PC-9 (cell line): ENCODE measurements at regions not wholly inside any gene's neighbourhood (a gene's known extent, or its start where the extent isn't known, plus 50 kb on each side); places are given as distances from the start of the nearest gene placed in this dataset.

Experiments
- BruUV-seq: library from RNA; stranded (reverse); fragments of 400-500 nt; replicated peaks from 2 replicates; lab custom pipeline; 2021; lab: Mats Ljungman, UMichigan
- CTCF ChIA-PET: fragments of 300-600 bp; sonication (Branson Sonifier 250); formaldehyde crosslinking; loops from one replicate; lab custom pipeline; 2022; ENCODE audit warnings: antibody characterized with exemption; lab: Charles Lee
- POLR2A ChIA-PET: fragments of 300-600 bp; sonication (Branson Sonifier 250); formaldehyde crosslinking; loops from one replicate; lab custom pipeline; 2022; ENCODE audit warnings: antibody characterized with exemption; ENCODE audit not compliant: unreplicated experiment; lab: Charles Lee
- DNase-seq, 2 experiments: peaks; one replicate each; pipeline versions ENCODE4 v3.0.0 to v3.0.0-alpha.2; 2015 to 2022; ENCODE audit warnings: mixed read lengths in 1 of 2
- H2AFZ ChIP-seq: fragments of 200-600 bp; sonication (generic); 2 replicates; pipeline ENCODE4 v1.8.1; 2017; ENCODE audit warnings: antibody characterized with exemption
- H3F3A ChIP-seq: fragments of 200-600 bp; sonication (generic); 2 replicates; pipeline ENCODE4 v1.8.1; 2017; ENCODE audit warnings: antibody characterized with exemption, mild to moderate bottlenecking, low read depth; ENCODE audit not compliant: insufficient read depth
- H3K27ac ChIP-seq: fragments of 200-600 bp; sonication (generic); 2 replicates; pipeline ENCODE4 v1.6.1; 2016; ENCODE audit warnings: mixed run types
- H3K27me3 ChIP-seq: fragments of 200-600 bp; sonication (generic); 2 replicates; pipeline ENCODE4 v1.6.1; 2016; ENCODE audit warnings: low read depth, mixed run types; ENCODE audit not compliant: insufficient read depth
- H3K36me3 ChIP-seq: fragments of 200-600 bp; sonication (generic); 2 replicates; pipeline ENCODE4 v1.6.1; 2016; ENCODE audit warnings: low read depth, mixed run types
- H3K4me1 ChIP-seq: fragments of 200-600 bp; sonication (generic); replicated peaks from 2 replicates; pipeline ENCODE4 v1.6.1; 2016; ENCODE audit warnings: mixed run types; ENCODE audit not compliant: insufficient read depth
- H3K4me2 ChIP-seq: fragments of 200-600 bp; sonication (generic); 2 replicates; pipeline ENCODE4 v1.6.1; 2017; ENCODE audit warnings: mixed run types
- H3K4me3 ChIP-seq: fragments of 200-600 bp; sonication (generic); 2 replicates; pipeline ENCODE4 v1.6.1; 2016; ENCODE audit warnings: mixed run types
- H3K79me2 ChIP-seq: fragments of 200-600 bp; sonication (generic); 2 replicates; pipeline ENCODE4 v1.6.1; 2017; ENCODE audit warnings: low read depth, mixed run types
- H3K9me2 ChIP-seq: fragments of 200-600 bp; sonication (generic); 2 replicates; pipeline ENCODE4 v1.8.1; 2017; ENCODE audit warnings: mild to moderate bottlenecking; ENCODE audit not compliant: insufficient read depth
- H3K9me3 ChIP-seq: fragments of 200-600 bp; sonication (generic); 2 replicates; pipeline ENCODE4 v1.8.1; 2016; ENCODE audit warnings: low read depth; ENCODE audit not compliant: insufficient read depth
- H4K20me1 ChIP-seq: fragments of 200-600 bp; sonication (generic); 2 replicates; pipeline ENCODE4 v1.8.1; 2017; ENCODE audit not compliant: insufficient read depth
- EZH2 ChIP-seq: fragments of 200-600 bp; sonication (generic); IDR thresholded peaks from 2 replicates; pipeline ENCODE4 v1.8.0; 2017; ENCODE audit warnings: antibody characterized with exemption, low read depth
- intact Hi-C: fragments of 100-400 bp; cut with micrococcal nuclease; formaldehyde crosslinking; loops from one replicate; pipeline ENCODE4 v1.10.0; 2022; ENCODE audit not compliant: unreplicated experiment
- TF ChIP-seq, protein P1 (sequence below): fragments of 200-600 bp; sonication (generic); conservative IDR thresholded peaks from 2 replicates; pipeline ENCODE4 v1.6.1; 2017; ENCODE audit warnings: mixed run types, antibody characterized with exemption, mild to moderate bottlenecking, moderate library complexity

DNA sequence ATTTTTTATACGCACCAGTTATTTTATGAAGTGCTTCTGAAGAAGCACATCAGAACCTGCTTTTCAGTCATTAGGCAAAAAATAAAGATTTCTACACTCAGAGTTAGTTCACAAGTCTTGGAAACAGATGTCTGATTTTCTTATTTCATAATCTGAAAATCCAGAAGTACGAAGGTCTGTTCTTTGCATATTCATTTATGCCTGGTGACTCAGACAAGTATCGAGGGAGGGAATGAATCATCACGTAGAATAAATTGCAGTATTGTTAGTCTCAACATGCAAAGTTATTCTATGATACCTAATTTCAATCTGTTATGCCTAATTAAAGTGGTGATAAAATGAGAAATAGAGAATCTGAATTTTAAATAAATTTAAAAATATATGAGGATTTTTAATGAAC lies 113.6 kb upstream of the SEM1 start:
- Histone ChIP-seq H3K9me3 (no peaks in the 10 kb centered on the region; the same call in 1 of the 2 replicates), H3F3A (no peaks in the 10 kb centered on the region), H3K9me2 (no peaks in the 10 kb centered on the region), H3K4me1 (peaks cover 7% of the 10 kb centered on the region), H3K79me2 (no peaks in the 10 kb centered on the region), H3K27ac (no peak overlapping the region), H2AFZ (no peak overlapping the region), H3K4me3 (no peak overlapping the region), H3K27me3 (no peaks in the 10 kb centered on the region), H4K20me1 (no peaks in the 10 kb centered on the region), H3K36me3 (no peaks in the 10 kb centered on the region), H3K4me2 (no peak overlapping the region; the same call in 1 of the 2 replicates)
- TF ChIP-seq EZH2: no peak
- TF ChIP-seq, protein P1, sequence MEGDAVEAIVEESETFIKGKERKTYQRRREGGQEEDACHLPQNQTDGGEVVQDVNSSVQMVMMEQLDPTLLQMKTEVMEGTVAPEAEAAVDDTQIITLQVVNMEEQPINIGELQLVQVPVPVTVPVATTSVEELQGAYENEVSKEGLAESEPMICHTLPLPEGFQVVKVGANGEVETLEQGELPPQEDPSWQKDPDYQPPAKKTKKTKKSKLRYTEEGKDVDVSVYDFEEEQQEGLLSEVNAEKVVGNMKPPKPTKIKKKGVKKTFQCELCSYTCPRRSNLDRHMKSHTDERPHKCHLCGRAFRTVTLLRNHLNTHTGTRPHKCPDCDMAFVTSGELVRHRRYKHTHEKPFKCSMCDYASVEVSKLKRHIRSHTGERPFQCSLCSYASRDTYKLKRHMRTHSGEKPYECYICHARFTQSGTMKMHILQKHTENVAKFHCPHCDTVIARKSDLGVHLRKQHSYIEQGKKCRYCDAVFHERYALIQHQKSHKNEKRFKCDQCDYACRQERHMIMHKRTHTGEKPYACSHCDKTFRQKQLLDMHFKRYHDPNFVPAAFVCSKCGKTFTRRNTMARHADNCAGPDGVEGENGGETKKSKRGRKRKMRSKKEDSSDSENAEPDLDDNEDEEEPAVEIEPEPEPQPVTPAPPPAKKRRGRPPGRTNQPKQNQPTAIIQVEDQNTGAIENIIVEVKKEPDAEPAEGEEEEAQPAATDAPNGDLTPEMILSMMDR: no peak
- intact Hi-C loops: no loop called here
- no TSS peak for BruUV-seq
- peak in 1 of 2 experiments; percentile 48 for DNase-seq
- POLR2A ChIA-PET: no interaction called here
- CTCF ChIA-PET: no interaction called here

DNA sequence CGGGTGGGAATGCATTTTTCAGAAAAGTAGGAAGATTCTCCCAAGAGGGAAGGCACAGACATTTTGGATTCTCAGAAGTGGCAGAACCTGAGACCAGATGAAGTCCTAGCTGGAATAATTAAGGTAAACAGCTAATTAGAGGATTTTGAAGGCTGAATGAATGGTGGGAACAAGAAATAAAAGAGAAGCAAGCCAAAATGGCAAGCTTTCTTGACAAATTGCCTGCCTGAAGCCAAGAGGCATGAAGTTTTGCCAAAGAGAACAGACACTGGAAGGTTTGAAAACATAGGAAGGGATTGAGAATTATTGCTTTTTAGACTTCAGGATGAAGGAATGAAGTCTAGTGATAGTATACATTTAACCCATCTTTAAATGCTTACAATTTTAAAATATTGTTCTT lies 115.0 kb upstream of the SEM1 start:
- Histone ChIP-seq H3K4me3 (no peak overlapping the region), H3K9me2 (no peaks in the 10 kb centered on the region), H4K20me1 (no peaks in the 10 kb centered on the region), H3K27ac (no peak overlapping the region), H2AFZ (no peak overlapping the region), H3K4me1 (peaks cover 7% of the 10 kb centered on the region), H3K4me2 (no peak overlapping the region), H3K79me2 (no peaks in the 10 kb centered on the region), H3K27me3 (no peaks in the 10 kb centered on the region), H3K9me3 (no peaks in the 10 kb centered on the region; the same call in 1 of the 2 replicates), H3F3A (no peaks in the 10 kb centered on the region), H3K36me3 (no peaks in the 10 kb centered on the region)
- CTCF ChIA-PET: no interaction called here
- POLR2A ChIA-PET: no interaction called here
- TF ChIP-seq EZH2: no peak
- TF ChIP-seq, protein P1: no peak
- no peak for DNase-seq
- intact Hi-C loops: no loop called here
- no TSS peak for BruUV-seq

GRCh38 chr7:96825285-96825684 lies 115.6 kb upstream of the SEM1 start:
- TF ChIP-seq EZH2: no peak
- Histone ChIP-seq H3K9me2 (no peaks in the 10 kb centered on the region), H3K9me3 (no peaks in the 10 kb centered on the region; the same call in 1 of the 2 replicates), H3K4me1 (peaks cover 7% of the 10 kb centered on the region), H3K27ac (no peak overlapping the region), H3K4me3 (no peak overlapping the region), H3K27me3 (no peaks in the 10 kb centered on the region), H3K36me3 (no peaks in the 10 kb centered on the region), H4K20me1 (no peaks in the 10 kb centered on the region), H2AFZ (no peak overlapping the region), H3K79me2 (no peaks in the 10 kb centered on the region), H3K4me2 (no peak overlapping the region), H3F3A (no peaks in the 10 kb centered on the region)
- ChIA-PET CTCF (no interaction called here), POLR2A (no interaction called here)
- no peak for DNase-seq
- no TSS peak for BruUV-seq
- intact Hi-C loops: no loop called here

DNA sequence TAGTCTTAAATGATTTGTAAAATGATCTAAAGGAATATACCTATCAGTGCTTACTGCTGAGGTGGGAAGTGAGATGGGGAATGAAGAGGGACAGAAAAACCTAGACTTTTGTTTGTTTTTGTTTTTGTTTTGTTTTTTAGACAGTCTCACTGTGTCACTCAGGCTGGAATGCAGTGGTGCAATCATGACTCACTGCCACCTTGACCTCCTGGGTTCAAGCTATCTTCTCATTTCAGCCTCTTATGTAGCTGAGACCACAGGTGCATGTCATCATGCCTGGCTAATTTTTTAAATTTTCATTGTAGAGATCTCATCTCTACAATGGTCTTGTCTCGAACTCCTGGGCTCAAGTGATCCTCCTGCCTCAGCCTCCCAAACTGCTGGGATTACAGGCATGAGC lies 116.4 kb upstream of the SEM1 start:
- Histone ChIP-seq H3K4me2 (no peak overlapping the region), H3K27ac (no peak overlapping the region), H4K20me1 (no peaks in the 10 kb centered on the region), H3K9me3 (no peaks in the 10 kb centered on the region; the same call in 1 of the 2 replicates), H3K36me3 (no peaks in the 10 kb centered on the region), H2AFZ (no peak overlapping the region), H3K79me2 (no peaks in the 10 kb centered on the region), H3K4me3 (no peak overlapping the region), H3F3A (no peaks in the 10 kb centered on the region), H3K4me1 (peaks cover 7% of the 10 kb centered on the region), H3K9me2 (no peaks in the 10 kb centered on the region), H3K27me3 (no peaks in the 10 kb centered on the region)
- intact Hi-C loops: no loop called here
- no TSS peak for BruUV-seq
- ChIA-PET POLR2A (no interaction called here), CTCF (no interaction called here)
- TF ChIP-seq EZH2: no peak
- TF ChIP-seq, protein P1: no peak
- peak in 1 of 2 experiments; percentile 37 for DNase-seq
